ENCODE measurements at regions not wholly inside any gene's neighbourhood (a gene's known extent, or its start where the extent isn't known, plus 50 kb on each side); places are given as distances from the start of the nearest gene placed in this dataset.

DNA sequence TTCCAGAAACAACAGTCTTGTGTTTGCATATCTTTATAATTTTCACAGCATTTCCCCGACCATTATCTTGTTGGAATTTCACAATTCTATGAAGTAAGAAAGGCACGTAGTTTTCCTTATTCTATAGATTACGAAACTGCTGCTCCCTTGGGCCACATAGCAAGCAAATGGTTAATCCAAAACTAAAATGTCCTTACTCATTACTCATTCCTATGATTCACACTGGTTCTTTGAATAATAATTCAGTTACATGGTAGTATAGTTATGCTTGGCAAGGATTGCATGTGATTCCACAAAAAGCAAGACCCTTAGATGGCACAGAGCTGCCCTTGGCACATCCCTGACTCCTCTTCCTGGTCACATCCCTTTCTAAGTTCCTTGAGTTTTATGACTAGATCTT lies 51.2 kb downstream of the OR13H1 start:
- DNase-seq (ENCODE audit: low read depth) = no peak
- TF ChIP-seq CTCF (conservative IDR thresholded peaks at IDR 0.05; ENCODE audit: low read depth, low read length) = no peak
- H3K4me3 ChIP-seq (ENCODE audit: low read length) = no peak overlapping the region

GRCh38 chrX:131607792-131608369 lies 64.0 kb downstream of the OR13H1 start:
- DNase-seq (ENCODE audit: low read depth) = no peak
- H3K4me3 ChIP-seq (ENCODE audit: low read length) = no peak overlapping the region
- no peak for TF ChIP-seq CTCF (conservative IDR thresholded peaks at IDR 0.05; ENCODE audit: low read depth, low read length)

DNA sequence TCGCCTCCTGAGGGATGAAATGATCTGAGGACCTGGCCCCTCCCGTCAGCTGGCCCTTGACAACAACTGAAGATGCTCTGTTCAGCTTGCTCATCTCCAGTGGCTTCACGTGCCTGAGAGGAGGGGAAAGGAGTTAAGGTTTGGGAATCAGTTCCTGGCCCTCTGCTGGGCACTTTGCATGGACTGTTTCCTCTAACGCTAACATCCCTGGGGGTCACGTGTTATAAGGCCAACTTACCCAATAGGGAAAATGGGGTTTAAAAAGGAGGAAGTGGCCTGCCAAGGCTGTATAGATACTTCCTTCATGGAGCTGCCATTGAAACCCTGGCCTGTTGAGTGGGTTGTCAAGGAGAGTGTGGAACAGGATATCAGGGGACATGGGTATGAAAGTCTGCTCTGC lies 65.6 kb downstream of the OR13H1 start:
- no peak for DNase-seq (ENCODE audit: low read depth)
- TF ChIP-seq CTCF (conservative IDR thresholded peaks at IDR 0.05; ENCODE audit: low read depth, low read length) = no peak
- H3K4me3 ChIP-seq (ENCODE audit: low read length) = no peak overlapping the region

- no peak overlapping the region for H3K4me3 ChIP-seq (ENCODE audit: low read length)
- TF ChIP-seq CTCF (conservative IDR thresholded peaks at IDR 0.05; ENCODE audit: low read depth, low read length) = no peak
- DNase-seq (ENCODE audit: low read depth) = no peak
Observed at GRCh38 chrX:131613260-131613659, 69.4 kb downstream of the OR13H1 start.

GRCh38 chrX:131614241-131614640 lies 70.4 kb downstream of the OR13H1 start:
- H3K4me3 ChIP-seq (ENCODE audit: low read length) = no peak overlapping the region
- TF ChIP-seq CTCF (conservative IDR thresholded peaks at IDR 0.05; ENCODE audit: low read depth, low read length) = no peak
- DNase-seq (ENCODE audit: low read depth) = no peak

- TF ChIP-seq CTCF (conservative IDR thresholded peaks at IDR 0.05; ENCODE audit: low read depth, low read length) = no peak
- no peak for DNase-seq (ENCODE audit: low read depth)
- no peak overlapping the region for H3K4me3 ChIP-seq (ENCODE audit: low read length)
Observed at GRCh38 chrX:131617182-131617581, 73.3 kb downstream of the OR13H1 start.

- TF ChIP-seq CTCF (conservative IDR thresholded peaks at IDR 0.05; ENCODE audit: low read depth, low read length) = no peak
- no peak for DNase-seq (ENCODE audit: low read depth)
Observed at GRCh38 chrX:131621650-131622049, 77.8 kb downstream of the OR13H1 start.

More at GRCh38 chrX:131621650-131622049, 77.8 kb downstream of the OR13H1 start:
- H3K4me3 ChIP-seq (ENCODE audit: low read length) = no peak overlapping the region

Measured in retinal pigment epithelial cell (primary cell).